OCI-LY3 (cell line): ENCODE measurements at regions not wholly inside any gene's neighbourhood (a gene's known extent, or its start where the extent isn't known, plus 50 kb on each side); places are given as distances from the start of the nearest gene placed in this dataset.

Experiments used
- H2AFZ ChIP-seq: fragments of 200-600, 300-600 bp; shearing (Covaris generic); 2 replicates; pipeline ENCODE4 v1.6.0; 2014; ENCODE audit warnings: antibody characterized with exemption, low read depth, low read length
- H3K27ac ChIP-seq: fragments of 200-600, 300-600 bp; sonication (generic); 2 replicates; pipeline ENCODE4 v1.5.1; 2014; ENCODE audit warnings: mild to moderate bottlenecking, low read length, moderate library complexity, mixed read lengths
- H3K27me3 ChIP-seq: fragments of 200-600, 300-600 bp; sonication (generic); 2 replicates; pipeline ENCODE4 v1.6.1; 2014; ENCODE audit warnings: low read depth, low read length, mixed read lengths
- H3K36me3 ChIP-seq: fragments of 200-600, 300-600 bp; sonication (generic); replicated peaks from 2 replicates; pipeline ENCODE3; 2014; ENCODE audit warnings: low read depth, low read length, mixed read lengths
- H3K4me1 ChIP-seq: fragments of 300-600, 200-600 bp; sonication (generic); 2 replicates; pipeline ENCODE4 v1.6.1; 2014; ENCODE audit warnings: low read length, mixed read lengths
- H3K4me2 ChIP-seq: fragments of 200-600, 300-600 bp; sonication (generic); 2 replicates; pipeline ENCODE4 v1.6.1; 2014; ENCODE audit warnings: low read length, mixed read lengths
- H3K4me3 ChIP-seq: fragments of 300-600, 200-600 bp; sonication (generic); 2 replicates; pipeline ENCODE4 v1.5.1; 2014; ENCODE audit warnings: antibody characterized with exemption, mild to moderate bottlenecking, low read length, moderate library complexity
- H3K79me2 ChIP-seq: fragments of 300-600, 200-600 bp; shearing (Covaris generic); 2 replicates; pipeline ENCODE4 v1.6.1; 2014; ENCODE audit warnings: mild to moderate bottlenecking, low read length, mixed read lengths
- H3K9ac ChIP-seq: fragments of 300-600, 200-600 bp; shearing (Covaris generic); 2 replicates; pipeline ENCODE4 v1.6.0; 2014; ENCODE audit warnings: mild to moderate bottlenecking, low read length, moderate library complexity
- H3K9me3 ChIP-seq: fragments of 200-600, 300-600 bp; shearing (Covaris generic); 2 replicates; pipeline ENCODE4 v1.6.1; 2014; ENCODE audit warnings: low read length, mixed read lengths; ENCODE audit not compliant: insufficient read depth
- H4K20me1 ChIP-seq: fragments of 200-600, 300-600 bp; sonication (generic); 2 replicates; pipeline ENCODE4 v1.6.1; 2016; ENCODE audit warnings: low read length, mixed read lengths; ENCODE audit not compliant: insufficient read depth
- EZH2phosphoT487 ChIP-seq: fragments of 200-600 bp; shearing (Covaris generic); IDR thresholded peaks from 2 replicates; pipeline ENCODE4 v1.6.1; 2018; ENCODE audit warnings: antibody characterized with exemption, mixed run types, low read depth
- TF ChIP-seq, protein P1 (sequence below): fragments of 200-600, 300-600 bp; sonication (generic); IDR thresholded peaks from 2 replicates; pipeline ENCODE4 v1.5.1; 2014; ENCODE audit warnings: antibody characterized with exemption, low read length, low read depth

DNA sequence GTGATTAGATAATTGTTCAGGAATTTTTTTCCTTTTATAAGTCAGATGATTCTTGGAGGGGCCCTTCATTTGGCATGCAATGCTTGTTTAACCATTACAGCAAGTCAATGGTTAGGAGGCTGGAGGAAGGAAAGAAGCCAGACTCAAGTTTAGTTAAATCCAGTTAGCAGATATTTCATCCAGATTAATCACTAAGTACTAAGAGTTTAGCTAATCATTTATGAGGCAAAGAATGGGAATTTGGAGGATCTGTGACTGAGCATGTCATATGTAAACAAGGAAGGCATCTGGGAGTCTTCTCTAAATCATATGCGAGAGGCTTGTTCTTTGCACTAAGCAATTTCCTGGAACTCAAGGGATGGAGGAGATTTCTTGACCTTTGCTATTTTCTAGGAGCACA lies 145.3 kb upstream of the SGCD start:
- H3K27me3 ChIP-seq = no peaks in the 10 kb centered on the region
- H3K4me1 ChIP-seq = no peaks in the 10 kb centered on the region
- no peak overlapping the region for H3K9ac ChIP-seq
- H3K4me2 ChIP-seq = no peak overlapping the region
- H2AFZ ChIP-seq = no peak overlapping the region
- no peaks in the 10 kb centered on the region for H3K36me3 ChIP-seq
- H4K20me1 ChIP-seq = no peaks in the 10 kb centered on the region
- TF ChIP-seq, protein P1, sequence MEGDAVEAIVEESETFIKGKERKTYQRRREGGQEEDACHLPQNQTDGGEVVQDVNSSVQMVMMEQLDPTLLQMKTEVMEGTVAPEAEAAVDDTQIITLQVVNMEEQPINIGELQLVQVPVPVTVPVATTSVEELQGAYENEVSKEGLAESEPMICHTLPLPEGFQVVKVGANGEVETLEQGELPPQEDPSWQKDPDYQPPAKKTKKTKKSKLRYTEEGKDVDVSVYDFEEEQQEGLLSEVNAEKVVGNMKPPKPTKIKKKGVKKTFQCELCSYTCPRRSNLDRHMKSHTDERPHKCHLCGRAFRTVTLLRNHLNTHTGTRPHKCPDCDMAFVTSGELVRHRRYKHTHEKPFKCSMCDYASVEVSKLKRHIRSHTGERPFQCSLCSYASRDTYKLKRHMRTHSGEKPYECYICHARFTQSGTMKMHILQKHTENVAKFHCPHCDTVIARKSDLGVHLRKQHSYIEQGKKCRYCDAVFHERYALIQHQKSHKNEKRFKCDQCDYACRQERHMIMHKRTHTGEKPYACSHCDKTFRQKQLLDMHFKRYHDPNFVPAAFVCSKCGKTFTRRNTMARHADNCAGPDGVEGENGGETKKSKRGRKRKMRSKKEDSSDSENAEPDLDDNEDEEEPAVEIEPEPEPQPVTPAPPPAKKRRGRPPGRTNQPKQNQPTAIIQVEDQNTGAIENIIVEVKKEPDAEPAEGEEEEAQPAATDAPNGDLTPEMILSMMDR = no peak
- TF ChIP-seq EZH2phosphoT487 = no peak
- H3K9me3 ChIP-seq = no peaks in the 10 kb centered on the region
- no peaks in the 10 kb centered on the region for H3K79me2 ChIP-seq
- H3K4me3 ChIP-seq = no peak overlapping the region
- H3K27ac ChIP-seq = no peak overlapping the region

DNA sequence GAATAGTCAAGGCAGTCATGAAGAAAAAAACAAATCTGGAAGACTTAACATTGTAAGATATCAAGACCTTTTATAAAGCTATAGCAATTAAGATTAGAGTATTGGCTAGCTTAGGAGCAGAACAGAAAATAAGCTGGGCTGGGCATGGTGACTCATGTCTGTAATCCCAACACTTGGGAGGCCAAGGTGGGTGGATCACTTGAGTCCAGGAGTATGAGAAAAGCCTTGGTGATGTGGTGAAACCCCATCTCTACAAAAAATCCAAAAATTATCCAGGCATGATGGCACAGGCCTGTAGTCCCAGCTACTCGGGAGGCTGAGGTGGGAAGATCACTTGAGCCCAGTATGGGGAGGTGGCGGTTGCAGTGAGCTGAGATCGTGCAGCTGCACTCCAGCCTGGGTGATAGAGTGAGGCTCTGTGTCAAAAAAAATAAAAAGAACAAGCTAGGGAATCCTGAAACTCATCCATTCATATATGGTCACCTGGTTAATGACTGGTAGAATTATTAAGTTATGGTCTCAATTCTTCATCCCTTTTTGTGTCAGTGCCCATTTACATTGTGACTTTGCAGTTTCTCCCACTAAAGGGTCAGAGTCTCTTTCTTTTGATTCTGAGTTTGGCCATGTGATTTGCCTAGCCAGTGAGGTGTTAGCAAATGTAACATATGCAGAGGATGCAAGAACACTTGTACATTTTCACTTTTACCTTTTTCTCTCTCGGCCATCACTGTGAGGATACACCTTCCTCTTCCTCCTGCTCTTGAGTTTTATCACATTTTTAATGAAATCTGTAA lies 144.6 kb upstream of the SGCD start:
- no peaks in the 10 kb centered on the region for H3K79me2 ChIP-seq
- H3K4me1 ChIP-seq = no peaks in the 10 kb centered on the region
- no peaks in the 10 kb centered on the region for H3K36me3 ChIP-seq
- no peak overlapping the region for H2AFZ ChIP-seq
- H3K4me2 ChIP-seq = no peak overlapping the region
- H3K27me3 ChIP-seq = no peaks in the 10 kb centered on the region
- H4K20me1 ChIP-seq = no peaks in the 10 kb centered on the region
- no peak overlapping the region for H3K27ac ChIP-seq
- TF ChIP-seq EZH2phosphoT487 = no peak
- TF ChIP-seq, protein P1 = no peak
- H3K9ac ChIP-seq = no peak overlapping the region
- no peaks in the 10 kb centered on the region for H3K9me3 ChIP-seq
- H3K4me3 ChIP-seq = no peak overlapping the region

DNA sequence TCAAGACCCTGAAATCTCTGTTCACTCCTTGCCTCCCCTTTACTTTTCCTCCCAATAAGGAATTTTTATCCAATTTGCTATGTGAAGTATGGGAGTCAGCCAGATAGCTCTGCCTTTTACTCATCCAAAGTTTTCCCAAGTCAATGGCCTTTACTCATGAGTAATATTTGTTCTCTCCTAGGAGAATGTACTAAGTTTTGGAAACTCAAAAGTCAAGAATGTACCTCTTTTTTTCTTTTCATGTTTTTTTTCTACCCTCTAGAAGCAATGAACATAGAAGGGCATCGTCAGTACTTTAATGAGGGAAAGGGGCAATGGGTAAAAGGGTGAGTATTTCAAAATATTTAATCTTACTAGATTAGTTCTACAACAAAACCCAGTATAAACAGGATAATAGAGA lies 140.2 kb upstream of the SGCD start:
- Histone ChIP-seq H3K4me2 (no peak overlapping the region), H3K27me3 (no peaks in the 10 kb centered on the region), H3K9me3 (no peaks in the 10 kb centered on the region), H3K79me2 (no peaks in the 10 kb centered on the region), H3K4me3 (no peak overlapping the region), H3K9ac (no peak overlapping the region), H3K27ac (no peak overlapping the region), H4K20me1 (no peaks in the 10 kb centered on the region), H3K4me1 (no peaks in the 10 kb centered on the region), H3K36me3 (no peaks in the 10 kb centered on the region), H2AFZ (no peak overlapping the region)
- no peak for TF ChIP-seq EZH2phosphoT487
- TF ChIP-seq, protein P1 = no peak

DNA sequence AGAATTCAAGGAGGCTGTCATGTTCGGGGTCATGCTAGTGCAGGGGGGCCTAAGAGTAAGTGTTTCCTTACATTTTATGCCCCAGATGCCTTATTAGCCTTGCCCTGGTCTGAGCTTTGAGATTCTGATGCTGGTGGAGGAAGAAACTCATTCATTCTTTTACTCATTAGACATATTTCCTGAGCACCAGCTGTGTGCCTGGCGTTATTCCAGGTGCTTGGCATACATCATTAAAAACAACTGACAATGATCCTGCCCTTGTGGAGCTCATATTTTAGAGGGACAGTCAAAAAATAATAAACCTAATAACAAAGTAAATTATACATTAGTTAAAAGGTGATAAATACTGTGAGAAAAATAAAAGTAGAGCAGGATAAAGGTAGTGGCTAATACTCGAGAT lies 138.9 kb upstream of the SGCD start:
- no peaks in the 10 kb centered on the region for H4K20me1 ChIP-seq
- H3K4me2 ChIP-seq = no peak overlapping the region
- no peaks in the 10 kb centered on the region for H3K79me2 ChIP-seq
- no peaks in the 10 kb centered on the region for H3K9me3 ChIP-seq
- no peak overlapping the region for H3K27ac ChIP-seq
- no peak overlapping the region for H3K4me3 ChIP-seq
- no peak overlapping the region for H3K9ac ChIP-seq
- no peaks in the 10 kb centered on the region for H3K27me3 ChIP-seq
- no peaks in the 10 kb centered on the region for H3K4me1 ChIP-seq
- H3K36me3 ChIP-seq = no peaks in the 10 kb centered on the region
- H2AFZ ChIP-seq = no peak overlapping the region
- TF ChIP-seq EZH2phosphoT487 = no peak
- TF ChIP-seq, protein P1 = no peak
